Body of pancreas (tissue), 4 donors: ENCODE measurements at regions not wholly inside any gene's neighbourhood (a gene's known extent, or its start where the extent isn't known, plus 50 kb on each side); places are given as distances from the start of the nearest gene placed in this dataset.

Source experiments
- CTCF ChIP-seq, 7 experiments: fragments of 450-650 bp in 4 of 7; fragments of 200-600 bp in 3 of 7; sonication (generic) in 3 of 7; IDR thresholded peaks; one replicate each; pipeline ENCODE4 v1.5.1; 2016 to 2019; ENCODE audit warnings: antibody characterized with exemption in 7 of 7
- POLR2A ChIP-seq, 3 donors: fragments of 450-650 bp; IDR thresholded peaks; one replicate each; pipeline ENCODE4 v1.6.1; 2016; ENCODE audit warnings: antibody characterized with exemption in 3 of 3, mild to moderate bottlenecking in 2 of 3

DNA sequence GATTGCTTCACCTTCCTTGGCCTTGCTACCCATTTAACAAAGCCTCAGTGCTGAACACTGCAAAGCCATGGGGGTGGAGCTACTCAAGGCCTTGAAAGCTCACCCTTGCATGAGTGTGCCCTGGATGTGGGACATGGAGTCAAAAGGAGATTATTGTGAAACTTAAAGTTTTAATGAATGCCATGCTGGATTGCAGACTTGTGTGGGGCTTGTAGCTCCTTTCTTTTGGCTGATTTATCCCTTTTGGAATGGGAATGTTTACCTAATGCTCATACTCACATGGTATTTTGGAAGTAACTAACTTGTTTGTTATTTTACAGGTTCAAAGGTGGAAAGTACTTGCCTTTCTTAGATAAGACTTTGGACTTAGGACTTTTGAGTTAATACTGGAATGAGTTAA is 538.5 kb upstream of the NECTIN3 start:
- TF ChIP-seq CTCF (IDR thresholded peaks at IDR 0.05) (no peak), POLR2A (IDR thresholded peaks at IDR 0.05) (no peak)
